GM19468 (cell line): ENCODE measurements at regions not wholly inside any gene's neighbourhood (a gene's known extent, or its start where the extent isn't known, plus 50 kb on each side); places are given as distances from the start of the nearest gene placed in this dataset.

ENCODE experiments used
- ATAC-seq: cut with Tn5 transposase; IDR thresholded peaks from one replicate; pipeline ENCODE4 v1.9.1; 2021; ENCODE audit warnings: mild to moderate bottlenecking, moderate library complexity, moderate number of reproducible peaks; ENCODE audit not compliant: unreplicated experiment; ENCODE audit errors: extremely low read depth

DNA sequence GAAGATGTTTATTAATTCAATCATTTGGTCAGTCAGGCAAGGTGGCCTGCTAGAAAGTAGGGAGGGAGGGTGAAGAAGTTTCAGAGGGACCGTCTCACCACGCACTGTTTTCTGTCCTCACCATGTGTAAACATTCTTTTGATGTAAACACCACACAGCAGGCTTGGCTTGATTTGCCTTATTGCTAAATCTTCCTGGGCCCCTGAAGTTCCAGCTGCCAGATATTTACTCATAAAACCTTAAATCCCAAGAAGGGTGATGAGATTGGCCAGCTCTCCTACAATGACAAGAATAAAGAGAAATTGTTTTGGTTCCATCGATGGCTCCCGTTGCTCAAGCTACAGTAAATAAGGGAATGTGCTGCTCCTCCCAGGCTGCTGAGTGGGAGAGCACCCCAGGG is 198.2 kb upstream of the TMTC4 start:
- ATAC-seq: no peak

DNA sequence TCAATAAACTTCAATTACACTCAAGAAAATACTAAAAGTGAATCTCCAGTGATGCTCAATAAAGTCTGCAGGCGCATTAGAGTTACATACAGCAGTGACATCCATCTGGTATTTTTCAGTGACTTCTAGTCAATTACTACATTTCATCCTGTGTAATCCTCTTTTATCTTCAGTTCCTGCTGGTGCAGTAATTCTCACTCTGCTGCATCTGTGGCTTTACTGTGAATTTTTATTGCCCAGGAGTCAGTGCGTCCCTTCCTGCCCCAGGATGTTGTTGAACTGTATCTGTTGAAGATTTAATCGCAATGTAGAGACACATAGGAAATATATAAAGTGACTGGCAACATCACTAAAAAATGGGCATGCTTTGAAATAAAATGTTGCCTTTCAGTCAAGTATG is 196.3 kb upstream of the TMTC4 start:
- no peak for ATAC-seq

DNA sequence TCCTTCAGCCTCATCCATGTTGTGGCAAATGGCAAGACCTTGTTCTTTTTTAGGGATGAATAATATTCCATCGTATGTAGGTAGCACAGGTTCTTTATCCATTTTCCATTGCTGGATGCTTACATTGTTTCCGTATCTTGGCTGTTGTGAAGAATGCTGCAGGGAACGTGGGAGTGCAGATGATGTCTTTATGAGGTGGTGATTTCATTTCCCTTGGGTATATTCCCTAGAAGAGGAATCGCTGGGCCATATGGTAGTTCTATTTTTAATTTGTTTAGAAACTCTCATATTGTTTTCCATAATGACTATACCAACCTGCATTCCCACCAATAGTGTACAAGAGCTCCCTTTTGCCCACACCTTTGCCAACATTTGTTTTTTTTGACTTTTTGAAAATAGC is 186.3 kb upstream of the TMTC4 start:
- no peak for ATAC-seq

DNA sequence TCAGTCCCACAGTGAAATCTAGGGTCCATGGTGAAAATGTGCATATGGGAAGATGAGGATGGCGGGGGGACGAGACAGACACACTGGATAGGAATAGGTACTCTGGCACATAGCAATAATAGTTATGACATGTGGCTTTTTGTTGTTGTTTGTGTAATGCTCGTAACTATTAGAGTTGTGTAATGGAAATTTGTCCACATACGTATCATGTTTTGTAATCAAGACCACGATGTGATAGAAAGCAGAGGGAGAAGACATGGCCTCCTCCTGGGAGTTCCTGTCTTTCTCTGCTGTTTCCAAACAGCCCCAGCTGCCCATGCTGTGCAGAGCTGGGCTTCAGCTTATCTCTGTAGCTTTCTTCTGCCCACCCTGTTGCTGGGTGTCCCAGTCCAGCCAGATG is 185.3 kb upstream of the TMTC4 start:
- no peak for ATAC-seq

DNA sequence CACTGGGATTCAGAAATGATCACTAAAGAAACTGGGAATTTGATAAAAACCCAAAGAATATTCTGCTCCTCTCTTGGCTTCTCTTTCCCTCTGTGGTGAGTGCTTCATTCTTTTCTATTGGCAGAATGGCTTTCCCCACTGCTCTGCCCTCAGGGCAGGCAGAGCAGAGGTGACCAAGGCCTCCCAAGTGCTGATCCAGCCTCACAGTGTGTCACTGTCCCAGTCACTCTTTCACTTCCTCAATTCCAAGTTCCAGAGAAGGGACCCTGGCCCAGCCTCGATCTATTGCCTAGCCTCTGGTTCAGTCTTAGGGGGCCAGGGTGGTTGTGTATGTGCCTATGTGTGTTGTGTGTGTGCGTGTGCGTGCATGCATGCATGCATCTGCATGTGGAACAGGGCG is 180.6 kb upstream of the TMTC4 start:
- ATAC-seq: no peak

DNA sequence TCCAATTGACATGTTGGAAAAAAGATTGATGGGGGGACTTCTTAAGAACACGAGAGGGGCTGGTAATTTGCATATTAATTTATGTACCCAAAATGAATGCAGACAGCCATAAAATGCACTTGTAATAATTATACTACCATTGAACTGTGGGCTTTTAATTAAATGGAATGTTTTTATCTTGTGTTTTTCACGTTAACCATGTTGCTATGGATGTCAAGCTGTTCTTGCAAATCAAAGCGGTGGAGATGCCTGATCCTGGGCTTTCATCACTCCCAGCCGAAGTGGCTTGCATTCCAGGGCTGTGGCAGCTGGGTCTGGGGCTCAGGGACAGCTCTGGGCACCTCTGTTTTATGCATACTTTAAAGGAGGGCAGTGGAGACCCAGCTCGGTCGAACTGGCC is 179.4 kb upstream of the TMTC4 start:
- ATAC-seq: no peak

DNA sequence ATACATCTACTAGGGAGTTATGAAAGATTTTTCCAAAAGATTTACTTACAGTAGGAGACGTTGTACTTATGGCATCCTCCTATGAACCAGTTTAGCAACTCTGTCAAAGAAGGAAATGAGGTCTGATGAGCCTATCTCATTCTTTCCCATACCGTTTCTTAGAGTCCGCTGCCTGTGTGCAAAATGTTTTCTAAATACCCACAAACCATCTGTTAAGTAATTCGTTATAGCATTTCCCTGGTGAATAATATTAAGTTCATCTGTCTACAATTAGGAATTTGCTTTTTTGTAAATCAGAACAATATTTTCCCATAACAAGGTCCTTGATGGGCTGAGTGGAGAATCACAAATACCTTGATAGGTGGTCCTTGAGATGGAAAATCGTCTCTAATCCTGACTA is 178.8 kb upstream of the TMTC4 start:
- no peak for ATAC-seq

DNA sequence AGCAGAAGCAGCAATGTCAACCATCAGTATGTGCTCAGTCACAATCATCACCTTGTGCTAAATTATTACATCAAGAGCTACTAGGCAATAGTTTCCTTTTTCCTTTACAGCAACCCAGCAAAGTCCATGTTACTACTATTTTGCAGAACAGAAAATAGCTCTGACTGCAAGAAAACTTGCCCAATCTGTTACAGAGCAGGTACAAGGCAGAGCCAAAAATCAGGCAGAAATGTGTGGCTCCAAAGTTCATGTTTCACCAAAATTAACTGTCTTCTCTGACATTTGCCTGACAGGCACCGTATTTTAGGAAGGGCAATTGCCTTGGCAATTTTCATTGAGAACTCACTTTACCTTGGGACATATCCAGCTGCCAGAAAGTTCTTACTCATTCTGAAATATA is 177.6 kb upstream of the TMTC4 start:
- no peak for ATAC-seq

DNA sequence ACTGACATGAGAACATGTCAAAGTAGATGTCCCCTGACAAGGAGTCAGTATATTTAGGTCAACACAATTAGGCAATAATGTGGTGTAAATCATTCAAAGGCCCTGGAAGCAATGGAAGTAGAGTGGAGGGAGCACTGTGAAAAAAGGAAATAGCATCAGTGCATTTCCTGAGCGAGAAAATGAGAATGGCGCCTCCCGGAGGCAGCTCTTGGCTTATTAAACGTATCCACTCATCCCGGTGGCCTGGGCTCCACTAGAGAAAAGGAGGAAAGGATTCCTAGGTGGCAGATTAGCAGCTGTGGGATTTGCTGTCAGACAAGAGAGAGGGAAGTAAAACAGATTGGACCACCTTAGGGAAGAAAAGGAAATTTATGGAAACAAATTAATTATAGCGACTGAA is 173.7 kb upstream of the TMTC4 start:
- ATAC-seq: no peak

DNA sequence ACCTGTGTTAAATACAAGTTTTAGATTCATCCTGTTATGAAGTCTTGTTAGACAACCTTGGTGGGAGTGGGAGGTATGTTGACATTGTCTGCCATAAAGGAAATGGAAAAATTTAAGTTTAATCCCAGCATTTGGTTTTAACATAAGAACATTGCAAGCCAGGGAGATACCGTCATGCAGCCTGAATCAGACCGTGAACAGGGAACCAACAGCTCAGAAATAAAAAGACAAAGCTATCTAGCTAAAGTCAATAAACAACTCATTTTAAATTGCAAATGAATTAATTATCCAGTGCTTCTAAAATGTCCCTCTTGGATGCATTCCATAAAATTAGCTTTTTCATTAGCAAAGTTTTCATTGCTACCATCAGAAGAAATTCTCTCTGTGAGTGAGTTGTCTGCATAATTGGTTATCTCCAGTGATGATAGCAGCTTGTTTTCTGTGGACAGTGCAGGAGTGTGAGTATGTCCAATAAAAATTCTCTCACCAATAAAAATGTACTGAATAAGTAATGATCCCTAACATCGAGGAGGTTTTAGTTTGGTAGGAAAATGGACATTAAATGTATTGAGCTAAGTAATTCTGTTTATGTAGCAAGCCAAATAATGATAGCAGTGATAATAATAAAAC is 170.6 kb upstream of the TMTC4 start:
- ATAC-seq: no peak

DNA sequence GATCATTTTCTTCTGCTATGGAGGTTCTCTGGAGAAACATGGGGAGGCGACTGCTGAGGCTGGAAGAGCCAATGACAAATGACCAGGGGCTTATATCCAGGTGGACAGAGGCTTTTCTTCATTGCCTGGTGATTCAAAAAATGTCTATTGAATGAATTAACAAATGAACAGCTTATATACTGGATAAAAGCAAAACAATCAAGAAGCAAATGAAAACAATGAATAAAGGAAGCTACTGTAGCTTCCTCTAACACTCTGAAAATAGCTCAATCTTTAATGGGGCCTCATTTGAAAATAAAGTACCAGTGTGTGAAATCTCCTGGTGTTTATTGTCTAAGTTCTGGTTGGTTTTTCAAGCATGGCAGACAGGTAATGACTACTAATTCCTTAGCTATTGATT is 167.5 kb upstream of the TMTC4 start:
- no peak for ATAC-seq

DNA sequence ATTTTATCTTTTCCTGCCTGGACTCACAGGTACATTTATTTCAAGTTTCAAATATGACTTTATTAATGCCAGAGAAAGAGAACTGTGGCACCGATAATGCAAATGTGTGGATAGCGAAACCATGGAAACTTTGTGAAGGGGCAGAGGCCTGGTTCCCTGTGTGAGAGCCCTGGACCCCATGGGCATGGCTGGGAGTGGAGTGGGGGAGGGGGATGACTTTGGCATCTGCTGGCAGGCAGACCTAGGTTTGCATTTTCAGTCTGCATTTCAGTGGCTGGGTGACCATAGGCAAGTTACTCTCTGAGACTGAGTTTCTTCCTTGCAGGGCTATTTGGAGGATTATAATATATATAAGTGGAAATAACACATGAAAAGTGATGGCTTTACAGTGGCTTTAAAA is 163.8 kb upstream of the TMTC4 start:
- ATAC-seq: no peak

DNA sequence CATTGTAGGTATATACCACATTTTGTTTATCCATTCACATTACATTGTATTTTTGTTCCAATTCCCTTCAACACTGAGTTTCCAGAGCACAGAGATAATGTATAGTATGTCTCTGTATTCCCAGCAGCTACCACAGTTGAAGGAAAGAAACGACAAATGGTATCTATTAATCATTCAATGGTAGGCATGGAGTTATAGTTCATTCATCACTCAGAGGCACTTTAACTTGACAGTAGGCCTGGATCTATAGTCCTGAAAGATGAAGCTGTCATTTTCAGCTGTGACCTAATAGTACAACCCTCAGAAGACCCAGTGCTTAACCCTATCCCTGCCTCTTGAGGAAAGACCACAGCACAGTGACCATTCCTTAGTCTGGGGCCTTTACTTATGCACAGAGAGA is 163.0 kb upstream of the TMTC4 start:
- no peak for ATAC-seq

DNA sequence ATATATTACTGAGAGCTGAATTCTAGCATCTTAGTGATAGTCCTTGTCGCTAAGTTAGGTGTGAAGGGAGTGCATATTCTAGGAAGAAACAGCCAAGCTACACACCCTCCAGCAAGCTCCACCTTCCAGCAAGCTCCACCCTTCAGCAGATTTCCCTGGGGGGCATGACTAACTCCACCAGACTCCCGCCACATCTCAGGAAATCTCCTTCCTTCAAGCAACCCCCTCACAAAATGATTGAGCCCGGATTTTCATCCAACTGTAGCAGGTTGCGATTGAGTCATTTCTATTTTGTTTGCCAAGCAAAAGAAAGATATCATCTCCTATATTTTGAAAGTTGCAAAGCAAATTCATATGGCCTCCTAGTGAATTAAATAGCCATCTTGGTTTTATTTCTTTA is 162.1 kb upstream of the TMTC4 start:
- ATAC-seq: no peak

DNA sequence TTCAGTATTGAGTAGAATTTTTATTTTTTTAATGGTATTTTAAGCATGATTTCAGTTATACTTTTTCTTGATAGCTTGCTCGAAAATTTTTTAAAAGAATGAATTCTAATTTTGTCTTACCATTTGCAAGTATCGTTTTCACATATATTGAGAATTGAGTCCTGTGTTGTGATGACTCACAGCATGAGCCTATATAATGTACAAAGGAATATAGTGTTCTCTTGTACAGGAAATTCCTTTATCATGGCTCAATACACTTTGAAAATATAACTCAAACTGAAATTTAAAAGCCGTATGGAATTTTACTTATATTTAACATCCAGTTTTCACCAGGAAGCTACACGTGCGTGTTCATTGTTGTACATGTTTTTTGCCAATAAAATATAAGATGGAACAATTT is 161.1 kb upstream of the TMTC4 start:
- ATAC-seq: no peak

DNA sequence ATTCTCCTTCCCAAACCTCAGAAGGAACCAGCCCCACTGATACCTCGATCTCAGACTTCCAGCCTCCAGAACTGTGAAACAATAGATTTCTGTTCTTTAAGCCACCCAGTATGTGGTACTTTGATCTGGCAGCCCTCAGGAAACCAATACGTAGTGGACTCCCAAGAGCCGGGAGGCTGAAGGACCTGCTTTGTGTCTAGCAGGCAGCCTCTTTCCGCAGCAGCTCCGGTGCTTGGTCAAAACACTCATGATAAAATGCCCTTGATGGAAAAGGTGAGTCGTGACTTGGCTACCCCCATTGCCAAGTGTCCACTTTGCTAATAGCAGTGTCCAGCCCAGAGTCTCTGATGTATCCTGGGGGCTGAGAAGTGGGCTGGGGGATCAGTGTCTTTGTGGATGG is 158.8 kb upstream of the TMTC4 start:
- no peak for ATAC-seq

DNA sequence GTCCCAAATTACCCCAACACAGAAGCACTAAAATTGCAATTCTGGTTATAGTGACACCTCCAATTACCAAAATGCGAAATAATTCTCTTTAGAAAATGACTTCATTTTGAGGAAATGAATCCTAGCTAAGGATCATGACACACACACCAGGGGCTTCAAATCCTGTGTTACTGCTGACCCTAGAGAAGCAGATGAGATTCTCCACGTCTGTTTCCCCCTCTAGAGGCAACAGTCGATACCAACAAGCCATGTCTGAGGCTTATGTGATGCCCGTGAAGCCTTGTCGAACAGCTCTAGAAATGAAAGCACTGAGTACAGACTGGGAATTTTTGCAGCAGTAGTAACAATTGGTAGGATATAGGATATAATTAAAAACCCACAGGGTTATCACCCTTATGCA is 153.6 kb upstream of the TMTC4 start:
- ATAC-seq: no peak

DNA sequence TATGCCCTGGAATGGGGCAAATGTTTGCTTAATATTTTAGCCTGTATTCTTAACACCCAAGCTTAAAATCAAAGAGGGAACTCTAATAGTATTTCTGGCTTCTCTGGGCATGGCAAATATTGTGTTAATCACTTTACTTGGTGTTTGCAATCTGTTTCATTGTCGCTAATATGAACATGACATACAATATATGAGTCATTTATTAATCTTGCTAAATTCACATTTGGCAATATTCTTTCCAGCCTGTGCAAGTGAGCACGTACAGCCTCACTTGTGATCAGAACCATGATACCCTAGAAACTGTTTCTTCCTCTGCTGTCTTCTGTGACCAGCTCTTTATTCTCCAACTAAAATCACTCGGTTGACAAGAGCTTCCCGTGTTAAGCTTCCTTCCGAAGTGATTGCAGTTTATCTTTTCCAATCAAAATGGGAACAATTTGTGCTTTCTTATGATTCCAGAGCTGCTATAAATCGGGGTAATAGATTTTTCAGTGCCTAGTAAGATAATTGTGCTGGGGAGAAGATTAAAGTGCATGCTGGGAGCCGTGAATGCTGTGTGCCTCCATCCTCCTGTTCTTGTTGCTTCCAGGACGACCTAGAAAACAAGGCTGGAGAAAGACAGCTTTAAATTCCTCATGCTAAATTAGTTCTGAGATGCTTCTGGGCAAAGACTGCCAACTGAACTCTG is 153.0 kb upstream of the TMTC4 start:
- ATAC-seq: no peak

DNA sequence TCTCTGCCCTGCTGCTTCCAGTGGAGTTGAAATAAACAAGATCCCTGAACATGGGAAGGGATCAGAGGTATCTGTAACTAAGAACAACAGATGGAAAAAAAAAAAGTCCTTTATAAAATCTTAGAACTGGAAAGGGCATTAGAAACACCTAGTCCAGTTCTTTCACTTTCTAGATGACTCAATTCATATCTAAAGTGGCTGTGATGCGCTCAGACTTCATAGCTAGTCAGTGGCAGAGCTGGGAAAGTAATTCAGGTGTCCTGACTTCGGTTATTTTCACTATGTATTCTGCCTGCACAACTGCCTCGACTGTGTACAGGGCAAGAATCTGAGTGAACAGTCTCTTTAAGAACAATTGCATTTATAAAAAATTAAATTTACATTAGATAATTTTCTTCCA is 151.8 kb upstream of the TMTC4 start:
- no peak for ATAC-seq

DNA sequence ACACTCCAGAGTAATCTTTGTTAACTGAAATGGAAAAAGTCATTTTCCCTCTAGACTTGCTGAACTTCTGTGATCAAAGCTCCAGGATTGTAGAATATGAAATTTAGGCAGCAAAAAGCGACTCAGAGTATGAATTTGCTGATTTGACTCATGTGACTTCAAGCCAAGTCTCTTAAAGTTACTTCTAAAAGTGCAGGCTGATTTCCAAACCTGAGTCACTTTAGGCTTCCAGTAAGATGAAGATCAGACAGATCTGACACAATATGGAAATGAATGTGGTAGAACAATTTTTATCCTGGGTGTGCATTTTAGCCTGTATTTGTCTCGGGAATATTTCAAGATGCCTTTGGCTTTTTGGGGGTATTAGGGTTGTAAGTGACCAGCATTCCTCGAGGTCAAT is 151.0 kb upstream of the TMTC4 start:
- no peak for ATAC-seq

DNA sequence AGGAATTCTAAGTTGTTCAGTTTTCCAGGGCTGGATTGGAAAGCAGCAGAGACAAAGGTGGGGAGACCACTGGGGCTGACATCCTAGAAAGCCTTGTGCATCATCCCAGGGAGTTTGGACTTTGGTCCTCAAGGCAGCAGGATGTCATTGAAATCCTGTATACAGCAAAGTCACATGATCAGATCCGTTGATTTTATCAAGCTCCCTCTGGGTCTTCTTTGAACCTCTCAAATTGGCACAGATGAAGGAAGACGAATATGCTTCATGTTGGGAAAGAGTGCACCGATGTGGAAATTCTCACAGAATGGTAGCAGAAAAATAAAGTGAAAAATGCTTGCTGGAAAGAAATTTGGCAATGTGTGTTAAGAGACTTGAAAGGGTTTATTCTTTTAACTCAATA is 149.8 kb upstream of the TMTC4 start:
- no peak for ATAC-seq

DNA sequence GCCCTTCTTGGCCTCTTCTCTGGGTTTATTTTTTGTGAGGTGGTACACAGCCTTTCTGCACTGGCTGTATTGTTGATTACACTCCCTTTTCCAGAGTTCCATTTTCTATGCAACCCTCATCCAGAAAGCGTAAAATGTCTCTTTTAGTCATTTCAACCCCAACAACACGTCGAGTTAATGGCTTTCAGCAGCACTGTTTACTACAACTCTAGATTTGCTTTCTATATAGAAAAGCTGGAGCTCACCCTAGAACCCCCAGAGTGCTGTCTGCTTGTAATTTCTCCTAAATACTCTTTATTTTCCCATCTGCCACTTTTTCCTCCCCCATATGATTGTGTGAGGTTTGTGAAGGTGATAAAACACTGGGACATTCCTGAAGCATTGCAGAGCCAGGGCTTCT is 148.9 kb upstream of the TMTC4 start:
- ATAC-seq: no peak
